K562 (cell line): ENCODE measurements at regions not wholly inside any gene's neighbourhood (a gene's known extent, or its start where the extent isn't known, plus 50 kb on each side); places are given as distances from the start of the nearest gene placed in this dataset.

Source experiments
- ATAC-seq: fragments of 200-7000 bp; cut with Tn5 transposase; 3 replicates; pipeline ENCODE4 v1.9.1; 2020; ENCODE audit warnings: moderate library complexity
- BruUV-seq: library from RNA; stranded (reverse); fragments of 400-500 nt; replicated peaks from 2 replicates; lab custom pipeline; 2021; lab: Mats Ljungman, UMichigan
- CTCF ChIA-PET: fragments of 300-600 bp; formaldehyde crosslinking; extraction: SDS; loops from one replicate; lab custom pipeline; 2021; ENCODE audit warnings: low intra/inter-chr PET ratio; lab: Yijun Ruan, JAX
- POLR2A ChIA-PET: fragments of 300-600, 350-650 bp; sonication (Branson Sonifier 250); formaldehyde crosslinking; extraction: SDS; loops from one replicate; lab custom pipeline; 2021; ENCODE audit warnings: antibody characterized with exemption, inconsistent platforms; lab: Yijun Ruan, JAX
- DNase-seq, 4 experiments: peaks; one replicate each; pipeline versions ENCODE4 v3.0.0 to v3.0.0-alpha.2; 2011 to 2018; ENCODE audit warnings: low spot score in 3 of 4, mixed read lengths in 3 of 4; ENCODE audit errors: extremely low read depth in 1 of 4
- FAIRE-seq: peaks from 2 replicates; lab custom pipeline; 2011; peaks lifted over from hg19 to GRCh38; lab: Jason Lieb, UNC
- H2AFZ ChIP-seq: 2 replicates; pipeline ENCODE4 v1.6.0; 2011; ENCODE audit warnings: low read depth, low read length, control low read depth, inconsistent platforms
- H3K27ac ChIP-seq: fragments of 200-600 bp; 3 replicates; pipeline ENCODE4 v1.8.0; 2011; ENCODE audit warnings: low read depth, mild to moderate bottlenecking, control low read depth, inconsistent platforms, low read length, moderate library complexity, mixed read lengths; ENCODE audit errors: extremely low read depth
- H3K27me3 ChIP-seq, 2 experiments: fragments of 300-600 bp in 1 of 2; 2 replicates in 1 of 2; 3 replicates in 1 of 2; pipeline versions ENCODE4 v1.6.0 to v1.8.0; 2011; ENCODE audit warnings: inconsistent platforms in 2 of 2, low read length in 2 of 2, mild to moderate bottlenecking in 1 of 2, mixed read lengths in 1 of 2, moderate library complexity in 1 of 2; ENCODE audit not compliant: control insufficient read depth in 2 of 2, insufficient read depth in 2 of 2
- H3K36me3 ChIP-seq: fragments of 300-600 bp; 3 replicates; pipeline ENCODE4 v1.8.0; 2011; ENCODE audit warnings: mild to moderate bottlenecking, low read length, inconsistent platforms; ENCODE audit not compliant: control insufficient read depth, insufficient read depth
- H3K4me1 ChIP-seq, 2 experiments: fragments of 200-600 bp in 1 of 2; replicated peaks in 1 of 2; 2 replicates in 1 of 2; 3 replicates in 1 of 2; pipeline versions ENCODE4 v1.5.1 to v1.8.0; 2011; ENCODE audit warnings: inconsistent platforms in 2 of 2, low read length in 2 of 2, mild to moderate bottlenecking in 1 of 2, mixed read lengths in 1 of 2, moderate library complexity in 1 of 2; ENCODE audit not compliant: control insufficient read depth in 2 of 2, insufficient read depth in 2 of 2
- H3K4me2 ChIP-seq: 2 replicates; pipeline ENCODE4 v1.6.1; 2011; ENCODE audit warnings: low read length, control low read depth, inconsistent platforms, mixed read lengths; ENCODE audit not compliant: insufficient read depth
- H3K4me3 ChIP-seq: fragments of 200-600 bp; sonication (generic), shearing (Covaris generic); 2 replicates; pipeline ENCODE4 v1.5.1; 2016; ENCODE audit warnings: control low read depth, inconsistent platforms
- H3K79me2 ChIP-seq: fragments of 200-600 bp; 3 replicates; pipeline ENCODE4 v1.8.0; 2011; ENCODE audit warnings: low read length, inconsistent platforms; ENCODE audit not compliant: control insufficient read depth, insufficient read depth
- H3K9ac ChIP-seq, 2 experiments: 2 replicates each; pipeline versions ENCODE4 v1.6.0 to v1.6.1; 2011; ENCODE audit warnings: low read depth in 2 of 2, low read length in 2 of 2, control low read depth in 1 of 2, inconsistent platforms in 1 of 2, mild to moderate bottlenecking in 1 of 2, mixed read lengths in 1 of 2; ENCODE audit not compliant: insufficient read depth in 1 of 2
- H3K9me1 ChIP-seq: one replicate; pipeline ENCODE4 v1.6.0; 2011; ENCODE audit warnings: inconsistent platforms, mild to moderate bottlenecking, low read length, moderate library complexity; ENCODE audit not compliant: control insufficient read depth, insufficient read depth
- H3K9me3 ChIP-seq: replicated peaks from 2 replicates; pipeline ENCODE4 v1.5.1; 2011; ENCODE audit warnings: low read depth, low read length, inconsistent platforms; ENCODE audit not compliant: control insufficient read depth, insufficient read depth
- H4K20me1 ChIP-seq: replicated peaks from 2 replicates; pipeline ENCODE4 v1.6.1; 2011; ENCODE audit warnings: low read length, inconsistent platforms, mixed read lengths; ENCODE audit not compliant: control insufficient read depth, insufficient read depth
- ATF1 ChIP-seq, 2 experiments: fragments of 450-650 bp in 1 of 2; IDR thresholded peaks; 2 replicates each; pipeline ENCODE4 v1.6.1; 2016; ENCODE audit warnings: missing compliant biosample characterization in 1 of 2, missing genetic modification characterization in 1 of 2
- ELF1 ChIP-seq: fragments of 200-800 bp; sonication (Bioruptor generic); IDR thresholded peaks from 2 replicates; pipeline ENCODE4 v1.6.1; 2016; ENCODE audit warnings: missing genetic modification characterization, missing compliant biosample characterization
- FOXM1 ChIP-seq, 2 experiments: fragments of 450-650 bp in 1 of 2; sonication (generic) in 1 of 2; formaldehyde crosslinking in 1 of 2; IDR thresholded peaks; 2 replicates each; pipeline versions ENCODE4 v1.6.1 to v1.9.0; 2017 to 2022; ENCODE audit warnings: low read depth in 2 of 2, mild to moderate bottlenecking in 2 of 2, missing genetic modification reagents in 1 of 2, moderate library complexity in 1 of 2
- PBX2 ChIP-seq, 2 experiments: IDR thresholded peaks in 1 of 2; conservative IDR thresholded peaks in 1 of 2; 2 replicates each; pipeline ENCODE4 v1.6.1; 2016; ENCODE audit warnings: low read depth in 2 of 2, mild to moderate bottlenecking in 1 of 2, missing compliant biosample characterization in 1 of 2, missing genetic modification characterization in 1 of 2, moderate library complexity in 1 of 2
- PHB ChIP-seq: fragments of 250-450 bp; sonication (Bioruptor Pico); IDR thresholded peaks from 2 replicates; pipeline ENCODE4 v1.5.0; 2021
- PHF8 ChIP-seq: fragments of 200-600 bp; sonication (generic); IDR thresholded peaks from 2 replicates; pipeline ENCODE4 v1.6.1; 2012; ENCODE audit warnings: mixed run types, mild to moderate bottlenecking, inconsistent platforms, low read length, moderate library complexity, borderline replicate concordance
- VEZF1 ChIP-seq: fragments of 200-800 bp; sonication (Bioruptor generic); IDR thresholded peaks from 2 replicates; pipeline ENCODE4 v1.6.1; 2017; ENCODE audit warnings: missing genetic modification characterization, missing compliant biosample characterization
- ZNF140 ChIP-seq: fragments of 250-450 bp; sonication (Bioruptor Pico); IDR thresholded peaks from 2 replicates; pipeline ENCODE4 v1.8.0; 2021; ENCODE audit warnings: moderate library complexity, mild to moderate bottlenecking, inconsistent platforms
- ZNF778 ChIP-seq: fragments of 450-650 bp; formaldehyde crosslinking; IDR thresholded peaks from 2 replicates; pipeline ENCODE4 v1.4.0; 2020; ENCODE audit warnings: mild to moderate bottlenecking, moderate library complexity
- WGBS: fragments of 100-300 bp; shearing (Covaris generic); methylation state at CpG from one replicate; pipeline ENCODE4 v1.1.6; 2016; ENCODE audit warnings: low coverage, mixed read lengths; ENCODE audit not compliant: insufficient coverage; ENCODE audit errors: missing lambda C conversion rate; 5-methylcytosine and 5-hydroxymethylcytosine counted together
- in situ Hi-C: fragments of 300-500 bp; cut with MboI; formaldehyde crosslinking; loops from 4 replicates; pipeline ENCODE4 v1.15.0; 2018; ENCODE audit warnings: inconsistent platforms, mixed read lengths
- intact Hi-C: fragments of 100-400 bp; cut with micrococcal nuclease; formaldehyde crosslinking; loops from 2 replicates; pipeline ENCODE4 v1.14.2; 2022

GRCh38 chr5:5025774-5026408 is 114.2 kb upstream of the ADAMTS16 start:
- Histone ChIP-seq H3K4me2 (peak overlapping the region; percentile 81), H3K9me3 (no peaks in the 10 kb centered on the region), H3K27me3 (no peaks in the 10 kb centered on the region), H2AFZ (peak overlapping the region; percentile 80), H3K4me3 (peak overlapping the region; percentile 40), H3K9ac (peak overlapping the region in 1 of 2 experiments; percentile 62; a peak in 1 of 4 replicates), H4K20me1 (no peaks in the 10 kb centered on the region), H3K79me2 (no peaks in the 10 kb centered on the region), H3K9me1 (no peaks in the 10 kb centered on the region), H3K4me1 (no peaks in the 10 kb centered on the region), H3K27ac (no peak overlapping the region), H3K36me3 (no peaks in the 10 kb centered on the region)
- in situ Hi-C loops = no loop called here
- 5% methylated on average over 14 of the region's 16 CpGs for WGBS
- intact Hi-C loops = no loop called here
- FAIRE-seq = no peak
- ChIA-PET CTCF (no interaction called here), POLR2A (no interaction called here)
- ATAC-seq = peak; percentile 77
- DNase-seq = peak in 1 of 4 experiments; percentile 32
- BruUV-seq = no TSS peak
- no peak for TF ChIP-seq ZNF140 (CRISPR knock-in tag)
- no peak for TF ChIP-seq ZNF778 (CRISPR knock-in tag)
- 0 out of 2 replicates have a peak, but pooled peaks have one; percentile 2 for TF ChIP-seq PHF8
- TF ChIP-seq PHB = no peak
- no peak for TF ChIP-seq PBX2 (CRISPR knock-in tag; IDR thresholded peaks at IDR 0.05; ENCODE audit: low read depth)
- TF ChIP-seq PBX2 (tag; conservative IDR thresholded peaks at IDR 0.05; ENCODE audit: low read depth) = peak; percentile 68
- TF ChIP-seq ATF1 (CRISPR knock-in tag; IDR thresholded peaks at IDR 0.05) = no peak
- 0 out of 2 replicates have a peak, but pooled peaks have one; percentile 9 for TF ChIP-seq ATF1 (tag; IDR thresholded peaks at IDR 0.05)
- peak; percentile 41; the same call in 1 of the 2 replicates for TF ChIP-seq VEZF1 (CRISPR knock-in tag)
- peak; percentile 51 for TF ChIP-seq ELF1 (tag)
- peak; percentile 51; the same call in 1 of the 2 replicates for TF ChIP-seq FOXM1 (IDR thresholded peaks at IDR 0.05; ENCODE audit: low read depth)
- no peak for TF ChIP-seq FOXM1 (CRISPR knock-in tag; IDR thresholded peaks at IDR 0.05; ENCODE audit: low read depth)
